ENCODE measurements at regions not wholly inside any gene's neighbourhood (a gene's known extent, or its start where the extent isn't known, plus 50 kb on each side); places are given as distances from the start of the nearest gene placed in this dataset.
"Not testable (repeated sequence)": the region's sequence is repeated elsewhere in the genome, so short reads cannot be mapped to it uniquely, and the experiment has no call there.

DNA sequence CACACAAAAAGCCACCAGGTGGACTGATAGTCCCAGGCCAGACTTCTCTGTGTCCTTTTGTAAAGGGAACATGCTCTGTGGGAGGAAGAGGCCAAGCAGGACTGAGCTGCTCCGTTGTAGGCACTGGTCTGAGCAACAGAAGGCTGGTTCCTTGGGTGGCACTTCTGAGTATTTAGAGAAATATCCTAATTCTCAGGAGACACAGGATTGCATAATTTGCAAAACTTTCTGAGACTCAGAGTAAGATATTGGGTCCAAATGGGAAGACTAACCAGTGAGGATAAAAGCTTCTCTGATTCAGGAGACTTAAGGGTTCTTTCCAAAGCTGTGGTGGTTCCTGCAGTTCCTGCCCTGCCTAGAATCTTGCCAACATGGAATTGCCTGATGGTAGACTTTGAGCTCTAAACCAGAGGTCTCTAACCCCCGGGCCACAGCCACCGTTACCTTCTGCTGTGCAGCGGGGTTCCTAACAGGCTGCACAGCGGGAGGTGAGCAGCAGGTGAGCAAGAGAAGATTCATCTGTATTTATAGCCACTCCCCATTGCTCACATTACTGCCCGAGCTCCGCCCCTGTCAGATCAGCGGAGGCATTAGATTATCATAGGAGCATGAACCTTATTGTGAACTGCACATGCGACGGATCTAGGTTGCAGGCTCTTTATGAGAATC is 107.0 kb downstream of the OLIG3 start:
- DNase-seq = no peak
- intact Hi-C loops (cut with DNase I) = no loop called here
- Histone ChIP-seq H3K27me3 (ENCODE audit: insufficient read depth in 3 of 3, low read length in 2 of 3) (no peaks in the 10 kb centered on the region), H3K9me3 (no peaks in the 10 kb centered on the region), H3K4me1 (no peaks in the 10 kb centered on the region), H3K27ac (no peak overlapping the region), H3K4me3 (no peak overlapping the region), H3K36me3 (ENCODE audit: insufficient read depth in 1 of 2, low read depth in 1 of 2) (no peaks in the 10 kb centered on the region)
- 75 to 84% (median 77%) methylated on average over 10 of the region's 10 CpGs for WGBS, 3 donors
- no peak for ATAC-seq
- TF ChIP-seq, protein P1, sequence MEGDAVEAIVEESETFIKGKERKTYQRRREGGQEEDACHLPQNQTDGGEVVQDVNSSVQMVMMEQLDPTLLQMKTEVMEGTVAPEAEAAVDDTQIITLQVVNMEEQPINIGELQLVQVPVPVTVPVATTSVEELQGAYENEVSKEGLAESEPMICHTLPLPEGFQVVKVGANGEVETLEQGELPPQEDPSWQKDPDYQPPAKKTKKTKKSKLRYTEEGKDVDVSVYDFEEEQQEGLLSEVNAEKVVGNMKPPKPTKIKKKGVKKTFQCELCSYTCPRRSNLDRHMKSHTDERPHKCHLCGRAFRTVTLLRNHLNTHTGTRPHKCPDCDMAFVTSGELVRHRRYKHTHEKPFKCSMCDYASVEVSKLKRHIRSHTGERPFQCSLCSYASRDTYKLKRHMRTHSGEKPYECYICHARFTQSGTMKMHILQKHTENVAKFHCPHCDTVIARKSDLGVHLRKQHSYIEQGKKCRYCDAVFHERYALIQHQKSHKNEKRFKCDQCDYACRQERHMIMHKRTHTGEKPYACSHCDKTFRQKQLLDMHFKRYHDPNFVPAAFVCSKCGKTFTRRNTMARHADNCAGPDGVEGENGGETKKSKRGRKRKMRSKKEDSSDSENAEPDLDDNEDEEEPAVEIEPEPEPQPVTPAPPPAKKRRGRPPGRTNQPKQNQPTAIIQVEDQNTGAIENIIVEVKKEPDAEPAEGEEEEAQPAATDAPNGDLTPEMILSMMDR (IDR thresholded peaks at IDR 0.05) = no peak

DNA sequence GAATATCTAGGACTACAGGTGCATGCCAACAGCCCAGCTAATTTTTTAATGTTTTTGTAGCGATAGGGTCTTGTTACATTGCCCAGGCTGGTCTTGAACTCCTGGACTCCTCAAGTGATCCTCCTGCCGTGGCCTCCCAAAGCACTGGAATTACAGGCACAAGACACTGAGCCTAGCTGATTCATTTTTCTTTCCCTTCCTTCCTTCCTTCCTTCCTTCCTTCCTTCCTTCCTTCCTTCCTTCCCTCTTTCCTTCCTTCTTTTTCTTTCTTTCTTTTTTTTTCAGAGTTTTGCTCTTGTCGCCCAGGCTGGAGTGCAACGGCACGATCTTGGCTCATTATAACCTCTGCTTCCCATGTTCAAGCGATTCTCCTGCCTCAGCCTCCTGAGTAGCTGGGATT is 110.9 kb downstream of the OLIG3 start:
- 87 to 93% (median 88%) methylated on average over 6 of the region's 6 CpGs for WGBS, 3 donors
- H3K27ac ChIP-seq; intact Hi-C loops (cut with DNase I); H3K4me1 ChIP-seq; H3K36me3 ChIP-seq (ENCODE audit: insufficient read depth in 1 of 2, low read depth in 1 of 2); DNase-seq; H3K27me3 ChIP-seq (ENCODE audit: insufficient read depth in 3 of 3, low read length in 2 of 3); H3K4me3 ChIP-seq; ATAC-seq: not testable (repeated sequence)
- H3K9me3 ChIP-seq = peaks cover 22% of the 10 kb centered on the region

DNA sequence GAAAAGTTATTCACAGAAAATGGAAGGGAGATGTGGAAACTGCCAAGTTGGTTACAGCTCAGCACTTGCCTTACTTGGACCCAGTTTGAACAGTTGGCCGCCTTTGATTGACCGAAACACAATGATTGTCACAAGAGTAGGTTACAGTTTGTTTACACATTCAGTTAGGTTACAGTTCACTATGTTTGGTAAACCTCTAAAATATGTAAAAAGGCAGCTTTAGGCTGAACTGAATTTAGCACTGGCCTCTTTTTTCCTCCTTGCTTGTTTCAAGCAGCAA is 116.2 kb downstream of the OLIG3 start:
- intact Hi-C loops (cut with DNase I) = no loop called here
- Histone ChIP-seq H3K9me3 (peaks cover 22% of the 10 kb centered on the region), H3K27ac (no peak overlapping the region), H3K36me3 (ENCODE audit: insufficient read depth in 1 of 2, low read depth in 1 of 2) (no peaks in the 10 kb centered on the region), H3K4me3 (no peak overlapping the region), H3K27me3 (ENCODE audit: insufficient read depth in 3 of 3, low read length in 2 of 3) (no peaks in the 10 kb centered on the region), H3K4me1 (no peaks in the 10 kb centered on the region)
- ATAC-seq (no peak), DNase-seq (no peak)
- TF ChIP-seq, protein P1 (IDR thresholded peaks at IDR 0.05) = no peak
- 90 to 91% (median 90%) methylated on average over 2 of the region's 2 CpGs for WGBS, 3 donors

DNA sequence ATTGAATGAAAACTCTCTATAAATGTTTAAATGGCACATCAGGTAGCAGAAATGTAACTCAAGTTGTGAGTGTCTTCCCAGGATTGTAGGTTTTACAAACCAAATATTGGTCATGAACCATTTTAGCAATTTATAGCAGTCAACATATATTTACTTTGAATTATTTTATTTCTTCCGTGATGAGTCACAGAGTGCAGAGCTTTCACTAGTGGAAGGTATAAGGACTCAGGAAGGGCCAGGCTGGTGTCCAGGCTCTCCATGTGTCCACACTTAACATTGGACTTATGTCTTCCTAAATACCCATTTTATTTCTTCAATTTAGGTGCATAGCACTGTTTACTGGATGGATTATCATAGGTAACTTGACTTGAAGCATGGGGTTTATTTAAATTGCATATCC is 120.9 kb downstream of the OLIG3 start:
- Histone ChIP-seq H3K36me3 (ENCODE audit: insufficient read depth in 1 of 2, low read depth in 1 of 2) (no peaks in the 10 kb centered on the region), H3K4me1 (no peaks in the 10 kb centered on the region), H3K4me3 (no peak overlapping the region), H3K27ac (no peak overlapping the region), H3K9me3 (no peaks in the 10 kb centered on the region), H3K27me3 (ENCODE audit: insufficient read depth in 3 of 3, low read length in 2 of 3) (no peaks in the 10 kb centered on the region)
- ATAC-seq (no peak), DNase-seq (no peak)
- 92 to 100% (median 95%) methylated on average over 1 of the region's 1 CpG for WGBS, 3 donors
- intact Hi-C loops (cut with DNase I) = no loop called here
- TF ChIP-seq, protein P1 (IDR thresholded peaks at IDR 0.05) = no peak

DNA sequence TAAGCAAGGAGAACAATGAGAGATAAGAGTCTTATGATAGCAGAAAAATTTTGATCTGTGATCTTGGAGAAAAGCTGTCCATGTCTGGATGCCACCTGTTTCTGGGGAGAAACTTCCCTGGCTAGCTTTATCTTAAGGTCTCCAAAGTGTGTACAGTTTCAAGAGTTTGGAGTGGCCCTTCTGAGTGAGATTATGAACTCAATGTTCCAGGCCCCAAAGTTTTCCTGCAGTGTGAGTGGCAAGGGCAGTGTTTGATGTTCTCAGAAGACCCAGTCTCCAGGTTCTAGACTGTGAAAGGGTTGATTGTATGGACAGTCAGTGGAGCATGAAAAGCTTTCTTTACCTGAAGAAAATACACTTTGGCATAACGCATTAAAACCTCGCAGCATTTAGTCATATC is 121.7 kb downstream of the OLIG3 start:
- H3K27ac ChIP-seq = no peak overlapping the region
- TF ChIP-seq, protein P1 (IDR thresholded peaks at IDR 0.05) = no peak
- H3K4me1 ChIP-seq = no peaks in the 10 kb centered on the region
- H3K9me3 ChIP-seq = no peaks in the 10 kb centered on the region
- intact Hi-C loops (cut with DNase I) = no loop called here
- H3K27me3 ChIP-seq (ENCODE audit: insufficient read depth in 3 of 3, low read length in 2 of 3) = no peaks in the 10 kb centered on the region
- no peak overlapping the region for H3K4me3 ChIP-seq
- ATAC-seq (no peak), DNase-seq (no peak)
- WGBS, 3 donors = 95% methylated on average over 2 of the region's 2 CpGs
- H3K36me3 ChIP-seq (ENCODE audit: insufficient read depth in 1 of 2, low read depth in 1 of 2) = no peaks in the 10 kb centered on the region
